ENCODE measurements at regions not wholly inside any gene's neighbourhood (a gene's known extent, or its start where the extent isn't known, plus 50 kb on each side); places are given as distances from the start of the nearest gene placed in this dataset.

- Histone ChIP-seq H3K27me3 (no peaks in the 10 kb centered on the region), H3K27ac (no peak overlapping the region), H3K4me3 (no peak overlapping the region), H3K9me3 (no peaks in the 10 kb centered on the region), H3K36me3 (no peaks in the 10 kb centered on the region), H3K4me1 (peaks cover 0 to 24% (median 3%) of the 10 kb centered on the region in 3 donors)
- TF ChIP-seq POLR2AphosphoS5 (IDR thresholded peaks at IDR 0.05) (no peak), CTCF (IDR thresholded peaks at IDR 0.05) (no peak), POLR2A (IDR thresholded peaks at IDR 0.05) (no peak), EP300 (IDR thresholded peaks at IDR 0.05) (no peak)
- whole genome bisulfite sequencing, 2 donors (ENCODE audit: low coverage in 1 of 2), result 68 to 78% methylated on average over 5 of the region's 5 CpGs
- ATAC-seq, result no peak
Measured at GRCh38 chr14:98944989-98945388, 327.0 kb downstream of the BCL11B start.

GRCh38 chr14:98945611-98946570 is 326.1 kb downstream of the BCL11B start:
- WGBS, 2 donors (ENCODE audit: low coverage in 1 of 2), result 63 to 64% methylated on average over 5 to 20 of the region's 23 CpGs

GRCh38 chr14:98946940-98947339 is 325.1 kb downstream of the BCL11B start:
- no peak for TF ChIP-seq POLR2A (IDR thresholded peaks at IDR 0.05)
- no peak for TF ChIP-seq POLR2AphosphoS5 (IDR thresholded peaks at IDR 0.05)
- TF ChIP-seq EP300 (IDR thresholded peaks at IDR 0.05), result no peak
- TF ChIP-seq CTCF (IDR thresholded peaks at IDR 0.05), result no peak
- H3K27ac ChIP-seq, result no peak overlapping the region
- 25 to 60% methylated on average over 1 to 3 of the region's 8 CpGs for WGBS, 2 donors (ENCODE audit: low coverage in 1 of 2)
- peak; percentile 56 for ATAC-seq
- H3K4me3 ChIP-seq, result no peak overlapping the region
- no peaks in the 10 kb centered on the region for H3K9me3 ChIP-seq
- peaks cover 0 to 24% (median 3%) of the 10 kb centered on the region in 3 donors for H3K4me1 ChIP-seq
- H3K27me3 ChIP-seq, result no peaks in the 10 kb centered on the region
- H3K36me3 ChIP-seq, result no peaks in the 10 kb centered on the region

More at GRCh38 chr14:98945611-98946570, 326.1 kb downstream of the BCL11B start:
- no peak overlapping the region for H3K4me3 ChIP-seq
- peaks cover 0 to 24% (median 3%) of the 10 kb centered on the region in 3 donors for H3K4me1 ChIP-seq
- no peaks in the 10 kb centered on the region for H3K9me3 ChIP-seq
- peak; percentile 10 for ATAC-seq
- TF ChIP-seq CTCF (IDR thresholded peaks at IDR 0.05), result no peak
- no peak for TF ChIP-seq POLR2AphosphoS5 (IDR thresholded peaks at IDR 0.05)
- no peak for TF ChIP-seq POLR2A (IDR thresholded peaks at IDR 0.05)
- no peak for TF ChIP-seq EP300 (IDR thresholded peaks at IDR 0.05)
- no peaks in the 10 kb centered on the region for H3K36me3 ChIP-seq
- no peaks in the 10 kb centered on the region for H3K27me3 ChIP-seq
- peak overlapping the region in 2 of 4 donors; percentile 37 to 43 for H3K27ac ChIP-seq

DNA sequence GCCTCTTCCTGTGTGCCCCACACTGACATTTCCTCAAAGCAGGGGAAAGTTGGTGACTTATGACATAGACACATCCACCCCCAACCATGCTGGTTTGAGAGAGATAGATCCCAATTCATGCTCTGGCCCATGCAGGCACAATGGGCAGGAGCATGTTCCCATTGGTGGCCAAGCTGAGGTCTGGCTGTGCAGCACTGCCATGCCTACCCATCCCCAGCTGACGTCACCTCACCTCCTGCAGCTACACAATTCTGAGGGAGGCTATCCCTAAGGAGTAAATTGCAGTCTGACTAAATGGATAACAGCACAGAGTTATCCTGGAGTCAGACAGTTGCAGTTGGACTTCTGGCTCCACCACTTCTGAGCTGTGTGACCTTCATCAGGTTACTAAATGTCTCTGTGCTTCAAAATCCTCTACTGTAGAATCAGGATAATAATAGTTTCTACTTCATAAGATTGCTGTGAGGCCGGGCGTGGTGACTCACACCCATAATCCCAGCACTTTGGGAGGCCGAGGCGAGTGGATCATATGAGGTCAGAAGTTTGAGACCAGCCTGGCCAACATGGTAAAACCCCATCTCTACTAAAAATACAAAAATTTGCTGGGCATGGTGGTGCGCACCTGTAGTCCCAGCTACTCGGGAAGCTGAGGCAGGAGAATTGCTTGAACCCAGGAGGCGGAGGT is 323.9 kb downstream of the BCL11B start:
- Histone ChIP-seq H3K4me3 (no peak overlapping the region), H3K36me3 (no peaks in the 10 kb centered on the region), H3K27ac (no peak overlapping the region), H3K9me3 (no peaks in the 10 kb centered on the region), H3K27me3 (no peaks in the 10 kb centered on the region), H3K4me1 (peaks cover 0 to 24% (median 3%) of the 10 kb centered on the region in 3 donors)
- no peak for ATAC-seq
- TF ChIP-seq CTCF (IDR thresholded peaks at IDR 0.05), result no peak
- TF ChIP-seq EP300 (IDR thresholded peaks at IDR 0.05), result no peak
- no peak for TF ChIP-seq POLR2A (IDR thresholded peaks at IDR 0.05)
- no peak for TF ChIP-seq POLR2AphosphoS5 (IDR thresholded peaks at IDR 0.05)
- WGBS, 2 donors (ENCODE audit: low coverage in 1 of 2), result 93% methylated on average over 3 of the region's 8 CpGs; no CpG with 5 or more reads in 1 of the 2 donors
